Urothelium cell line (cell line): ENCODE measurements at regions not wholly inside any gene's neighbourhood (a gene's known extent, or its start where the extent isn't known, plus 50 kb on each side); places are given as distances from the start of the nearest gene placed in this dataset.
"Not testable (repeated sequence)": the region's sequence is repeated elsewhere in the genome, so short reads cannot be mapped to it uniquely, and the experiment has no call there.

Experiments
- DNase-seq: peaks from one replicate; pipeline ENCODE4 v3.0.0; 2011; ENCODE audit warnings: low spot score, mixed read lengths
- FAIRE-seq: peaks from 2 replicates; lab custom pipeline; 2011; peaks lifted over from hg19 to GRCh38; lab: Jason Lieb, UNC

- DNase-seq: no peak
- no peak for FAIRE-seq
Measured at GRCh38 chr7:49434846-49435245, 338.6 kb upstream of the VWC2 start.

GRCh38 chr7:49438281-49438680, 335.2 kb upstream of the VWC2 start:
- no peak for DNase-seq
- FAIRE-seq: peak; percentile 100

GRCh38 chr7:49443515-49443914, 329.9 kb upstream of the VWC2 start:
- no peak for DNase-seq
- FAIRE-seq: no peak

GRCh38 chr7:49453486-49453885, 320.0 kb upstream of the VWC2 start:
- DNase-seq: no peak
- FAIRE-seq: no peak

GRCh38 chr7:49479441-49479840, 294.0 kb upstream of the VWC2 start:
- DNase-seq (no peak), FAIRE-seq (no peak)

- DNase-seq: no peak
- no peak for FAIRE-seq
Measured at GRCh38 chr7:49479936-49480544, 293.4 kb upstream of the VWC2 start.

- no peak for FAIRE-seq
Measured at GRCh38 chr7:49481075-49481474, 292.4 kb upstream of the VWC2 start.

GRCh38 chr7:49483142-49483541, 290.3 kb upstream of the VWC2 start:
- FAIRE-seq (no peak), DNase-seq (peak; percentile 26)

More at GRCh38 chr7:49481075-49481474, 292.4 kb upstream of the VWC2 start:
- no peak for DNase-seq

- FAIRE-seq (no peak), DNase-seq (no peak)
Measured at GRCh38 chr7:49486974-49487829, 286.2 kb upstream of the VWC2 start.

GRCh38 chr7:49487830-49488140, 285.7 kb upstream of the VWC2 start:
- no peak for DNase-seq
- FAIRE-seq: no peak

GRCh38 chr7:49488573-49488972, 284.9 kb upstream of the VWC2 start:
- FAIRE-seq (no peak), DNase-seq (no peak)

- DNase-seq (no peak), FAIRE-seq (no peak)
Measured at GRCh38 chr7:49497471-49497870, 276.0 kb upstream of the VWC2 start.

- DNase-seq (no peak), FAIRE-seq (no peak)
Measured at GRCh38 chr7:49500741-49501140, 272.7 kb upstream of the VWC2 start.

GRCh38 chr7:49507206-49507605, 266.2 kb upstream of the VWC2 start:
- FAIRE-seq, DNase-seq: not testable (repeated sequence)

- DNase-seq: no peak
- FAIRE-seq: no peak
Measured at GRCh38 chr7:49513911-49514310, 259.5 kb upstream of the VWC2 start.

GRCh38 chr7:49520951-49521350, 252.5 kb upstream of the VWC2 start:
- DNase-seq (no peak), FAIRE-seq (no peak)

GRCh38 chr7:49522111-49522510, 251.3 kb upstream of the VWC2 start:
- FAIRE-seq (no peak), DNase-seq (no peak)

- DNase-seq (no peak), FAIRE-seq (no peak)
Measured at GRCh38 chr7:49523870-49524269, 249.6 kb upstream of the VWC2 start.

GRCh38 chr7:49527182-49527581, 246.3 kb upstream of the VWC2 start:
- DNase-seq: no peak
- FAIRE-seq: no peak

- FAIRE-seq (no peak), DNase-seq (no peak)
Measured at GRCh38 chr7:49530481-49530880, 243.0 kb upstream of the VWC2 start.

- no peak for FAIRE-seq
- DNase-seq: no peak
Measured at GRCh38 chr7:49563693-49564378, 209.6 kb upstream of the VWC2 start.

- FAIRE-seq (no peak), DNase-seq (no peak)
Measured at GRCh38 chr7:49564379-49564714, 209.1 kb upstream of the VWC2 start.
